ENCODE measurements at regions not wholly inside any gene's neighbourhood (a gene's known extent, or its start where the extent isn't known, plus 50 kb on each side); places are given as distances from the start of the nearest gene placed in this dataset.
A peak's percentile ranks its signal among the peaks of the same experiment; 100 is the strongest.
"Not testable (repeated sequence)": the region's sequence is repeated elsewhere in the genome, so short reads cannot be mapped to it uniquely, and the experiment has no call there.

GRCh38 chr1:182226618-182227017 is 165.0 kb downstream of the GLUL start:
- Histone ChIP-seq H3K36me3 (ENCODE audit: low read depth) (no peaks in the 10 kb centered on the region), H3K4me3 (no peak overlapping the region), H3K9me3 (no peaks in the 10 kb centered on the region), H3K4me1 (ENCODE audit: low read depth) (no peaks in the 10 kb centered on the region)
- ATAC-seq, result no peak
- DNase-seq, result no peak
- intact Hi-C loops (cut with DNase I, micrococcal nuclease), result no loop called here
- no peak for TF ChIP-seq CTCF (IDR thresholded peaks at IDR 0.05)

- H3K9me3 ChIP-seq; H3K4me3 ChIP-seq; H3K36me3 ChIP-seq (ENCODE audit: low read depth); DNase-seq; intact Hi-C loops (cut with DNase I, micrococcal nuclease); H3K4me1 ChIP-seq (ENCODE audit: low read depth): not testable (repeated sequence)
- ATAC-seq, result peak; percentile 47
These were observed 164.2 kb upstream of the ZNF648 start for GRCh38 chr1:182225755-182226154.

- intact Hi-C loops (cut with DNase I, micrococcal nuclease); H3K9me3 ChIP-seq; H3K4me1 ChIP-seq (ENCODE audit: low read depth); H3K4me3 ChIP-seq; H3K36me3 ChIP-seq (ENCODE audit: low read depth); DNase-seq; ATAC-seq: not testable (repeated sequence)
These were observed 160.5 kb upstream of the ZNF648 start for GRCh38 chr1:182221990-182222389.

- H3K9me3 ChIP-seq; DNase-seq; H3K4me1 ChIP-seq (ENCODE audit: low read depth); ATAC-seq; H3K36me3 ChIP-seq (ENCODE audit: low read depth); intact Hi-C loops (cut with DNase I, micrococcal nuclease); H3K4me3 ChIP-seq: not testable (repeated sequence)
These were observed 159.9 kb upstream of the ZNF648 start for GRCh38 chr1:182221367-182221766.

GRCh38 chr1:182217967-182218366 is 156.5 kb upstream of the ZNF648 start:
- intact Hi-C loops (cut with DNase I, micrococcal nuclease), result no loop called here
- DNase-seq, result no peak
- peak; percentile 91 for ATAC-seq
- no peaks in the 10 kb centered on the region for H3K9me3 ChIP-seq
- peaks cover 19% of the 10 kb centered on the region for H3K4me1 ChIP-seq (ENCODE audit: low read depth)
- no peak overlapping the region for H3K4me3 ChIP-seq
- TF ChIP-seq CTCF (IDR thresholded peaks at IDR 0.05), result no peak
- no peaks in the 10 kb centered on the region for H3K36me3 ChIP-seq (ENCODE audit: low read depth)

GRCh38 chr1:182217071-182217470 is 155.6 kb upstream of the ZNF648 start:
- no peaks in the 10 kb centered on the region for H3K9me3 ChIP-seq
- H3K4me3 ChIP-seq, result no peak overlapping the region
- ATAC-seq (no peak), DNase-seq (no peak)
- no peaks in the 10 kb centered on the region for H3K36me3 ChIP-seq (ENCODE audit: low read depth)
- intact Hi-C loops (cut with DNase I, micrococcal nuclease), result no loop called here
- peaks cover 19% of the 10 kb centered on the region for H3K4me1 ChIP-seq (ENCODE audit: low read depth)
- no peak for TF ChIP-seq CTCF (IDR thresholded peaks at IDR 0.05)

- Histone ChIP-seq H3K9me3 (no peaks in the 10 kb centered on the region), H3K4me3 (no peak overlapping the region), H3K36me3 (ENCODE audit: low read depth) (no peaks in the 10 kb centered on the region), H3K4me1 (ENCODE audit: low read depth) (peaks cover 19% of the 10 kb centered on the region)
- DNase-seq, result peak in 1 of 3 donors; percentile 39
- ATAC-seq, result peak; percentile 86
- TF ChIP-seq CTCF (IDR thresholded peaks at IDR 0.05), result no peak
- intact Hi-C loops (cut with DNase I, micrococcal nuclease), result no loop called here
These were observed 154.3 kb upstream of the ZNF648 start for GRCh38 chr1:182215764-182216163.
